ENCODE measurements at regions not wholly inside any gene's neighbourhood (a gene's known extent, or its start where the extent isn't known, plus 50 kb on each side); places are given as distances from the start of the nearest gene placed in this dataset.

DNA sequence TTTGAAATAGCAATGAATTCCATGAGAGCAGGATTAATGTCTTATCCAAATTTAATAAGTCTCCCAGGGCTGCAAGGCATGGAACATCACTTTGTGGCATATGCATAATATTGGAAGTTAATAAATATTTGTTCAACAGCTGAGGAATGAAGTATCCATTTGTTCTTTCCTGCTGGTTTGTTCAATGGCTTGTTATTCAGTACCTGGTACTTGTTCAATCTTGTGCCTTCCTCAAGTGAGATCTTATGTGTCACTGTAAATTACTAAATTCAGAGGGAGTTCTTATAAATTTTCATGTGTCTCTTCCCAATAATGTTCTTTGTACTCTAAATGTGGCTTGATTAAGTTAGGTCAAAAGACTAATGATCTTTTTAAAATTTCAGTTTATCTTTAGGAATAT lies 1105.5 kb upstream of the SPRY2 start:
- no peak for FAIRE-seq
- no peaks in the 10 kb centered on the region for H3K27me3 ChIP-seq (ENCODE audit: control insufficient read depth in 2 of 2, insufficient read depth in 2 of 2, low read length in 2 of 2)
- H3K4me3 ChIP-seq (replicated peaks in 1 of 3; ENCODE audit: insufficient read depth in 1 of 3, low read depth in 1 of 3, low read length in 3 of 3): no peak overlapping the region
- TF ChIP-seq, protein P1, sequence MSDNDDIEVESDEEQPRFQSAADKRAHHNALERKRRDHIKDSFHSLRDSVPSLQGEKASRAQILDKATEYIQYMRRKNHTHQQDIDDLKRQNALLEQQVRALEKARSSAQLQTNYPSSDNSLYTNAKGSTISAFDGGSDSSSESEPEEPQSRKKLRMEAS (IDR thresholded peaks at IDR 0.05; ENCODE audit: insufficient read depth, insufficient read length): no peak
- TF ChIP-seq POLR2AphosphoS5 (IDR thresholded peaks at IDR 0.05; ENCODE audit: insufficient read depth, low read depth, low read length): no peak
- TF ChIP-seq EZH2 (IDR thresholded peaks at IDR 0.05; ENCODE audit: borderline replicate concordance, low read depth, low read length, severe bottlenecking): no peak
- no peak for TF ChIP-seq GATA2 (IDR thresholded peaks at IDR 0.05; ENCODE audit: insufficient read depth, insufficient read length, low read depth, low read length)
- H3K9me1 ChIP-seq (replicated peaks; ENCODE audit: control insufficient read depth, extremely low read depth, insufficient read depth, low read length): no peaks in the 10 kb centered on the region
- dilution Hi-C loops (cut with MboI; ENCODE audit: extremely low pct_ligation_motif_present, low sequenced_read_pairs): no loop called here
- intact Hi-C loops (cut with micrococcal nuclease): no loop called here
- H3K36me3 ChIP-seq (ENCODE audit: control insufficient read depth in 2 of 2, extremely low read depth in 1 of 2, insufficient read depth in 2 of 2, low read length in 2 of 2): no peaks in the 10 kb centered on the region
- no peak for DNase-seq (ENCODE audit: low read depth, low spot score)
- H3K4me2 ChIP-seq (ENCODE audit: insufficient read depth, low read length): no peak overlapping the region
- H4K20me1 ChIP-seq (replicated peaks; ENCODE audit: control insufficient read depth, extremely low read depth, insufficient read depth, low read length): no peaks in the 10 kb centered on the region
- BruUV-seq (replicated peaks): no TSS peak
- H3K4me1 ChIP-seq (ENCODE audit: control insufficient read depth, extremely low read depth, insufficient read depth, low read length): no peaks in the 10 kb centered on the region
- ChIA-PET CTCF (no interaction called here), POLR2A (no interaction called here)
- no peak overlapping the region for H3K9ac ChIP-seq (replicated peaks; ENCODE audit: extremely low read depth, insufficient read depth, low read length)
- H3K27ac ChIP-seq (ENCODE audit: insufficient read depth, low read depth, low read length): no peak overlapping the region
- no peaks in the 10 kb centered on the region for H3K79me2 ChIP-seq (ENCODE audit: control insufficient read depth, insufficient read depth, low read length)
- no peak overlapping the region for H2AFZ ChIP-seq (ENCODE audit: low read depth, low read length)
- no peaks in the 10 kb centered on the region for H3K9me3 ChIP-seq (replicated peaks; ENCODE audit: control insufficient read depth, insufficient read depth, low read length)

DNA sequence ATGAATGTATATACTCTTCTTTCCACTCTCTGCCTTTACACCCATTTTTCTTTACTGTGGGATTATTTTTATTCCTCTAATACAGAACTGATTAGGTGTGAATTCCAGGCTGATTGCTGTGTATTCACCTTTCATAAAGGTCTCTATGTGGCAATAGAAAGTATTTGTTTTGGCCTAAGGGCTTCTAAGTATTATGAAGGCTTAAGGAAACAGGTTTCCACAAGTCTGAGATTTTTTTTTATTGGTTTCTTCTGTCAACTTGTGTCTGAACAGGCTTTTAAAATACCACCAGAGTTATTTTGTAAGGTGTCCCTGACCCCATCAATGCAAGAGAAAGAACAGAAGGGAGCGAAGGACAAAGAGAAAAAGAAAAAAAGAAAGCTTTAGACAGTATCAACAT lies 1102.0 kb upstream of the SPRY2 start:
- Histone ChIP-seq H3K9me1 (replicated peaks; ENCODE audit: control insufficient read depth, extremely low read depth, insufficient read depth, low read length) (no peaks in the 10 kb centered on the region), H3K27me3 (ENCODE audit: control insufficient read depth in 2 of 2, insufficient read depth in 2 of 2, low read length in 2 of 2) (no peaks in the 10 kb centered on the region), H4K20me1 (replicated peaks; ENCODE audit: control insufficient read depth, extremely low read depth, insufficient read depth, low read length) (no peaks in the 10 kb centered on the region), H3K4me3 (replicated peaks in 1 of 3; ENCODE audit: insufficient read depth in 1 of 3, low read depth in 1 of 3, low read length in 3 of 3) (no peak overlapping the region), H3K27ac (ENCODE audit: insufficient read depth, low read depth, low read length) (no peak overlapping the region), H3K4me1 (ENCODE audit: control insufficient read depth, extremely low read depth, insufficient read depth, low read length) (no peaks in the 10 kb centered on the region), H3K9me3 (replicated peaks; ENCODE audit: control insufficient read depth, insufficient read depth, low read length) (no peaks in the 10 kb centered on the region), H3K79me2 (ENCODE audit: control insufficient read depth, insufficient read depth, low read length) (no peaks in the 10 kb centered on the region), H3K9ac (replicated peaks; ENCODE audit: extremely low read depth, insufficient read depth, low read length) (no peak overlapping the region), H2AFZ (ENCODE audit: low read depth, low read length) (no peak overlapping the region), H3K4me2 (ENCODE audit: insufficient read depth, low read length) (no peak overlapping the region), H3K36me3 (ENCODE audit: control insufficient read depth in 2 of 2, extremely low read depth in 1 of 2, insufficient read depth in 2 of 2, low read length in 2 of 2) (no peaks in the 10 kb centered on the region)
- TF ChIP-seq MYC (IDR thresholded peaks at IDR 0.05; ENCODE audit: low read depth, low read length): no peak
- no peak for TF ChIP-seq FOS (IDR thresholded peaks at IDR 0.05; ENCODE audit: borderline replicate concordance, insufficient read depth, low read length)
- no peak for TF ChIP-seq EZH2 (IDR thresholded peaks at IDR 0.05; ENCODE audit: borderline replicate concordance, low read depth, low read length, severe bottlenecking)
- no peak for TF ChIP-seq GATA2 (IDR thresholded peaks at IDR 0.05; ENCODE audit: insufficient read depth, insufficient read length, low read depth, low read length)
- TF ChIP-seq POLR2AphosphoS5 (IDR thresholded peaks at IDR 0.05; ENCODE audit: insufficient read depth, low read depth, low read length): no peak
- TF ChIP-seq JUN (IDR thresholded peaks at IDR 0.05; ENCODE audit: borderline replicate concordance, insufficient read depth, insufficient read length, low read depth): no peak
- TF ChIP-seq, protein P2, sequence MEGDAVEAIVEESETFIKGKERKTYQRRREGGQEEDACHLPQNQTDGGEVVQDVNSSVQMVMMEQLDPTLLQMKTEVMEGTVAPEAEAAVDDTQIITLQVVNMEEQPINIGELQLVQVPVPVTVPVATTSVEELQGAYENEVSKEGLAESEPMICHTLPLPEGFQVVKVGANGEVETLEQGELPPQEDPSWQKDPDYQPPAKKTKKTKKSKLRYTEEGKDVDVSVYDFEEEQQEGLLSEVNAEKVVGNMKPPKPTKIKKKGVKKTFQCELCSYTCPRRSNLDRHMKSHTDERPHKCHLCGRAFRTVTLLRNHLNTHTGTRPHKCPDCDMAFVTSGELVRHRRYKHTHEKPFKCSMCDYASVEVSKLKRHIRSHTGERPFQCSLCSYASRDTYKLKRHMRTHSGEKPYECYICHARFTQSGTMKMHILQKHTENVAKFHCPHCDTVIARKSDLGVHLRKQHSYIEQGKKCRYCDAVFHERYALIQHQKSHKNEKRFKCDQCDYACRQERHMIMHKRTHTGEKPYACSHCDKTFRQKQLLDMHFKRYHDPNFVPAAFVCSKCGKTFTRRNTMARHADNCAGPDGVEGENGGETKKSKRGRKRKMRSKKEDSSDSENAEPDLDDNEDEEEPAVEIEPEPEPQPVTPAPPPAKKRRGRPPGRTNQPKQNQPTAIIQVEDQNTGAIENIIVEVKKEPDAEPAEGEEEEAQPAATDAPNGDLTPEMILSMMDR (IDR thresholded peaks at IDR 0.05; ENCODE audit: extremely low read depth in 1 of 2, insufficient read depth in 1 of 2, low read depth in 1 of 2, low read length in 2 of 2): no peak
- TF ChIP-seq, protein P1 (IDR thresholded peaks at IDR 0.05; ENCODE audit: insufficient read depth, insufficient read length): no peak
- no peak for TF ChIP-seq POLR2A (IDR thresholded peaks at IDR 0.05; ENCODE audit: low read depth, low read length)
- BruUV-seq (replicated peaks): no TSS peak
- POLR2A ChIA-PET: no interaction called here
- DNase-seq (ENCODE audit: low read depth, low spot score): no peak
- dilution Hi-C loops (cut with MboI; ENCODE audit: extremely low pct_ligation_motif_present, low sequenced_read_pairs): no loop called here
- no peak for FAIRE-seq
- intact Hi-C loops (cut with micrococcal nuclease): no loop called here
- CTCF ChIA-PET: no interaction called here

All from endothelial cell of umbilical vein (primary cell).